MM.1S (cell line): ENCODE measurements at regions not wholly inside any gene's neighbourhood (a gene's known extent, or its start where the extent isn't known, plus 50 kb on each side); places are given as distances from the start of the nearest gene placed in this dataset.

Source experiments
- EZH2 ChIP-seq: fragments of 300-600 bp; sonication (generic); optimal IDR thresholded peaks from 2 replicates; pipeline ENCODE3; 2017; ENCODE audit warnings: low read depth, mild to moderate bottlenecking, antibody characterized with exemption, low read length, mixed read lengths
- TF ChIP-seq, protein P1 (sequence below): fragments of 300-600 bp; sonication (generic); IDR thresholded peaks from 2 replicates; pipeline ENCODE4 v1.5.1; 2016; ENCODE audit warnings: antibody characterized with exemption, low read length, mixed read lengths

DNA sequence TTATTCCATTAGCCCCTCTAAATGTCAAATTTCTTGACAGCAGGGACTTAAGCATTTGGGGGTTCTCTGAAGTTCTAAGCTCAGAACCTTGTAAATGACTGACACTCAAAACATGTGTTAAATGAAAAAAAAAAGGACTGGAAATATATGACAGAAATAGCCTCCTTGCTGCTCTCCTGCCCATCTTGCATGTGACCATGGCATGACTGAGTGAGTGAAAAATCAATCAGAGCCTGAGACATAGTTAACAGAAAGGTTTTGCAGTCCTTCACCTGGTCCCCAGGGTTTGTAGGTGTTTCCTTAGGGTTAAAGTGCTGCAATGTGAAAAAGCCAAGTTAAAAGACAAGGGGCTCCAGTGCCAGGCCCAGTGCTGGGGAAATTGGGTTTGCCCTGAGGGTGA lies 168.1 kb downstream of the ZBTB18 start:
- TF ChIP-seq, protein P1, sequence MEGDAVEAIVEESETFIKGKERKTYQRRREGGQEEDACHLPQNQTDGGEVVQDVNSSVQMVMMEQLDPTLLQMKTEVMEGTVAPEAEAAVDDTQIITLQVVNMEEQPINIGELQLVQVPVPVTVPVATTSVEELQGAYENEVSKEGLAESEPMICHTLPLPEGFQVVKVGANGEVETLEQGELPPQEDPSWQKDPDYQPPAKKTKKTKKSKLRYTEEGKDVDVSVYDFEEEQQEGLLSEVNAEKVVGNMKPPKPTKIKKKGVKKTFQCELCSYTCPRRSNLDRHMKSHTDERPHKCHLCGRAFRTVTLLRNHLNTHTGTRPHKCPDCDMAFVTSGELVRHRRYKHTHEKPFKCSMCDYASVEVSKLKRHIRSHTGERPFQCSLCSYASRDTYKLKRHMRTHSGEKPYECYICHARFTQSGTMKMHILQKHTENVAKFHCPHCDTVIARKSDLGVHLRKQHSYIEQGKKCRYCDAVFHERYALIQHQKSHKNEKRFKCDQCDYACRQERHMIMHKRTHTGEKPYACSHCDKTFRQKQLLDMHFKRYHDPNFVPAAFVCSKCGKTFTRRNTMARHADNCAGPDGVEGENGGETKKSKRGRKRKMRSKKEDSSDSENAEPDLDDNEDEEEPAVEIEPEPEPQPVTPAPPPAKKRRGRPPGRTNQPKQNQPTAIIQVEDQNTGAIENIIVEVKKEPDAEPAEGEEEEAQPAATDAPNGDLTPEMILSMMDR = no peak
- no peak for TF ChIP-seq EZH2
